ENCODE measurements at regions not wholly inside any gene's neighbourhood (a gene's known extent, or its start where the extent isn't known, plus 50 kb on each side); places are given as distances from the start of the nearest gene placed in this dataset.

GRCh38 chrX:155757046-155757759 lies 123.9 kb upstream of the VAMP7 start:
- FAIRE-seq, result no peak
- in situ Hi-C loops (cut with HindIII; ENCODE audit: extremely low pct_ligation_motif_present, low pct_unique_long_range_greater_than_20kb), result no loop called here

More at GRCh38 chrX:155757046-155757759, 123.9 kb upstream of the VAMP7 start:
- Histone ChIP-seq H3K4me3 (replicated peaks in 1 of 3; ENCODE audit: insufficient read depth in 1 of 3, low read depth in 2 of 3, low read length in 3 of 3) (no peak overlapping the region), H2AFZ (ENCODE audit: low read length) (no peak overlapping the region), H3K4me1 (ENCODE audit: insufficient read depth, low read length) (no peaks in the 10 kb centered on the region), H3K36me3 (replicated peaks in 1 of 2; ENCODE audit: control insufficient read depth in 1 of 2, insufficient read depth in 2 of 2, low read length in 2 of 2) (no peaks in the 10 kb centered on the region), H3K27me3 (ENCODE audit: control insufficient read depth in 1 of 2, insufficient read depth in 2 of 2, low read length in 2 of 2) (no peaks in the 10 kb centered on the region; a peak in 1 of 5 replicates), H3K4me2 (ENCODE audit: low read depth, low read length) (no peak overlapping the region), H3K9me3 (ENCODE audit: low read length) (peaks cover 63% of the 10 kb centered on the region; the same call in 1 of the 2 replicates), H3K9ac (ENCODE audit: insufficient read depth, low read depth, low read length) (no peak overlapping the region), H4K20me1 (ENCODE audit: insufficient read depth, low read length) (no peaks in the 10 kb centered on the region), H3K79me2 (ENCODE audit: insufficient read depth, low read length) (no peaks in the 10 kb centered on the region), H3K27ac (ENCODE audit: extremely low read length, insufficient read depth, low read length) (no peak overlapping the region)
- TF ChIP-seq PHF5A (CRISPR knock-in tag; IDR thresholded peaks at IDR 0.05; ENCODE audit: low read depth, unreplicated experiment) (no peak), KLF13 (CRISPR knock-in tag; IDR thresholded peaks at IDR 0.05) (no peak), LRRFIP1 (CRISPR knock-in tag; conservative IDR thresholded peaks at IDR 0.05) (no peak), MAFF (IDR thresholded peaks at IDR 0.05; ENCODE audit: low read depth, low read length) (no peak), ZNF713 (CRISPR knock-in tag; IDR thresholded peaks at IDR 0.05) (no peak)
- BruUV-seq (replicated peaks), result no TSS peak
- POLR2A ChIA-PET, result no interaction called here
- CTCF ChIA-PET (ENCODE audit: low intra/inter-chr PET ratio, low total read pairs), result no interaction called here
- ATAC-seq (no peak), DNase-seq (ENCODE audit: low spot score) (no peak)
- WGBS (ENCODE audit: low lambda C conversion rate), result 14% methylated on average over 3 of the region's 3 CpGs
- intact Hi-C loops (cut with micrococcal nuclease; ENCODE audit: unreplicated experiment), result no loop called here
